ENCODE measurements at regions not wholly inside any gene's neighbourhood (a gene's known extent, or its start where the extent isn't known, plus 50 kb on each side); places are given as distances from the start of the nearest gene placed in this dataset.

DNA sequence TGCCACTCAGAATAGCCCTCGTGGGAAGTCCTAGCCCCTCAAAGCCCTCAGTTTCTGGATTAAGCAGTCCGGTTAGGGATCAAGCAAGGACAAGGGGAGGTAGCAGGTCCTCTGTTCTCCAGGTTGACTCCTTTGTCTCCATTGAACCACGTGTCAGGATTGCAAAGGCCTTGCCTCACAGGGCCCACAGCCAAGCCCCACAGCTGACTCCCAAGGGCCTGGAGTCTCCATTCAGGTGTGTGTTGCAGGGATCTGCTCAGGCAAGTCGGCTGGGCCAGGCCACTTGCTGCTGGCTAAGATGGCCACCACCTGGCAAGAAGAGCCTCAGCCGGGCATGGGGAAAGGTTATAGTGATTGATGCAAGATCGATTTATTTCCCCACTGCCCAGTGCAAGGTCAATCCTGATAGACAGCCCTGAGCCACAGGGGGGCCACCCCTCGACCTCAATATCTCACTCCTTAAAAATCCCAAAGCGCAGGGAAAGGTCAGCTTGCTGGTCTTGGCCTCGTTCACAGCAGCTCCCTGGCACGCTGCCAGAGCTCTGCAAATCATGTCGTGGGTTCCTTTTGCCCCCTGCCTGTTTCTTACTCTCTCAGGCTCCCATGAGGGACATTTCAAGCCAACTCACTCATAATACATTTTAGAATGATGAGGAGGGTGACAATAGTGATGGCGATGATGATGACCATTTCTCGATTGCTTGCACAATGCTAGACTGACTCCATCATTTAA lies 75.9 kb downstream of the EDN3 start:
- H3K27ac ChIP-seq (ENCODE audit: low read depth, low read length) = no peak overlapping the region

DNA sequence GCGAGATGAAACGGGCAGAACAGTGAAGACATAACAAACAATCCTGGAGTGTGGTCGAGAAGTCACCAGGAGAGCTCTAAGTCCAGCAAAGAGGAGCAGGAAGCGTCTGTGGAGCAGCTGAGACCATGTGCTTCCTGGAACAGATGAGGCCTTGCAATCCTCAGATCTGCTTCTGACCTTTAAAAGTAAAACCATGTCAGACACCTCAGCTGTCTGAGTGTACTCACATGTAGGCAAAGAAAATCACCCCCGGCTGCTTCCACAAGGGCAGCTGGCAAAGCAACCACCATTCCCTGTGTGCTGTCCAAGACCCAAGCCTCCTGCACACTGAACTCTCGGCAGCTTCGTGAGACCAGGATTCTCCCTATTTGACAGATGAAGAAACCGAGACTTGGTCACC lies 76.6 kb downstream of the EDN3 start:
- H3K27me3 ChIP-seq (ENCODE audit: control insufficient read depth, insufficient read depth, low read length) = peaks cover 3% of the 10 kb centered on the region
- no peaks in the 10 kb centered on the region for H3K36me3 ChIP-seq (ENCODE audit: control insufficient read depth, insufficient read depth, low read length)
- no peak overlapping the region for H3K9ac ChIP-seq (ENCODE audit: low read length)
- no peaks in the 10 kb centered on the region for H3K4me1 ChIP-seq (ENCODE audit: control insufficient read depth, insufficient read depth, low read length)
- no peak overlapping the region for H3K4me3 ChIP-seq (ENCODE audit: low read length)
- H3K27ac ChIP-seq (ENCODE audit: low read depth, low read length) = no peak overlapping the region

More for the DNA sequence above, 75.9 kb downstream of the EDN3 start:
- Histone ChIP-seq H3K27me3 (ENCODE audit: control insufficient read depth, insufficient read depth, low read length) (no peaks in the 10 kb centered on the region), H3K36me3 (ENCODE audit: control insufficient read depth, insufficient read depth, low read length) (no peaks in the 10 kb centered on the region), H3K9ac (ENCODE audit: low read length) (no peak overlapping the region), H3K4me3 (ENCODE audit: low read length) (no peak overlapping the region), H3K4me1 (ENCODE audit: control insufficient read depth, insufficient read depth, low read length) (no peaks in the 10 kb centered on the region)

DNA sequence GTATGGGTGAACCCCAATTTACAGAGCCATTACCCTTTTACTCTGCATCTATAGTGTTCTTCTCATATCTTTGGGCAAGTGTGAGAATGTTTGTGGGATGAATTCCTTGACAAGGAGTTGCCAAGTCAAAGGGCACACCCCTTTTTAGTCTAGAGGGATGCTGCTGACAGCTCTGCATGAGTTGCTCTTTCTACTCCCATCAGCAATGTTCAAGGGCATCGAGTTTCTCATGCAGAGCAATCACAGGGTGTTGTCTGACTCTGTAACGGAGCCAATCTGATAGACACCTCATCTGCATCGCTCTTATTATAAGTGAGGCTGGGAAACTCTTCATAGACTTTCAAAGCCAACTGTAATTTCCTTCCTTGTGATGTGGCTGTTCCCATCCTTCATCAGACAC lies 77.4 kb downstream of the EDN3 start:
- no peak overlapping the region for H3K4me3 ChIP-seq (ENCODE audit: low read length)
- peaks cover 3% of the 10 kb centered on the region for H3K27me3 ChIP-seq (ENCODE audit: control insufficient read depth, insufficient read depth, low read length)
- H3K27ac ChIP-seq (ENCODE audit: low read depth, low read length) = no peak overlapping the region
- H3K36me3 ChIP-seq (ENCODE audit: control insufficient read depth, insufficient read depth, low read length) = no peaks in the 10 kb centered on the region
- H3K9ac ChIP-seq (ENCODE audit: low read length) = no peak overlapping the region
- H3K4me1 ChIP-seq (ENCODE audit: control insufficient read depth, insufficient read depth, low read length) = no peaks in the 10 kb centered on the region

DNA sequence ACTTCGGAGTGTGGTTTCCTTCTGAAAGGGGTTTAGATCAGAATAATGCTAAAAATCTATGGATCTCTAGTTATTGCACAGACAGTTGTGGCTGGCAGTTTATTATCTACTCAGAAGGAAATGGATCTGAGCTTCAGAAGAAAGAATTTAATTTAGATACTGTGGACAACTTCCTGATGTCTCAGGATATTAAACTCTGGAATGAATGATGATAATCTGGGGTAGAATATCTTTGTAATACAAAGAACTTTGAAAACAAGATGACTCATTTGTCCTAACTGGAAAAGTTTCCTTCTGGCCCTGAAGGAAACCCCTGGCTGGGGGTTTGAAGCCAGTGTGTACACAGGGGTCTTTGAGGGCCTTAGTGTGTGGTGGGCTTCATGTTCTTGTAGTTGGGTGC lies 78.0 kb downstream of the EDN3 start:
- Histone ChIP-seq H3K9ac (ENCODE audit: low read length) (no peak overlapping the region), H3K27me3 (ENCODE audit: control insufficient read depth, insufficient read depth, low read length) (peaks cover 3% of the 10 kb centered on the region), H3K4me1 (ENCODE audit: control insufficient read depth, insufficient read depth, low read length) (no peaks in the 10 kb centered on the region), H3K36me3 (ENCODE audit: control insufficient read depth, insufficient read depth, low read length) (no peaks in the 10 kb centered on the region), H3K4me3 (ENCODE audit: low read length) (no peak overlapping the region), H3K27ac (ENCODE audit: low read depth, low read length) (no peak overlapping the region)

DNA sequence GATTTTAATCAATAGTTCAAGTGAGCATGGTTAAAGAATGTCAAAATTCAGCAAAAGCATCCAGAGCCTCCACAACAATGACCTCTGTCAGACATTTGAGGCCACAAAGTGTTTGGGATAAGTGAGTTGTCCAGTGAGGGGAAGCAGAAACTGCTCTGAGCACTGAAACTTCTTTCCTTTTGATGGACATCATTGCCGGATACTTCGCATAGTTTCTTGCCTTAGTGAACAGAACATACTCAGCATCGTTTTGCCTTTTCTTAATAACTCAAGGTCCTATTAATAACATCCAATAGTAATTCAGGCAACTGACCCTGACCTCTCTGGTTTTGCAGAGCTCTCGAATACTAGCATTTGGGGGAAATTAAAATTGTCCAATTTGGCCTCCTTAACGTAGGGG lies 78.6 kb downstream of the EDN3 start:
- H3K27me3 ChIP-seq (ENCODE audit: control insufficient read depth, insufficient read depth, low read length) = peaks cover 3% of the 10 kb centered on the region

DNA sequence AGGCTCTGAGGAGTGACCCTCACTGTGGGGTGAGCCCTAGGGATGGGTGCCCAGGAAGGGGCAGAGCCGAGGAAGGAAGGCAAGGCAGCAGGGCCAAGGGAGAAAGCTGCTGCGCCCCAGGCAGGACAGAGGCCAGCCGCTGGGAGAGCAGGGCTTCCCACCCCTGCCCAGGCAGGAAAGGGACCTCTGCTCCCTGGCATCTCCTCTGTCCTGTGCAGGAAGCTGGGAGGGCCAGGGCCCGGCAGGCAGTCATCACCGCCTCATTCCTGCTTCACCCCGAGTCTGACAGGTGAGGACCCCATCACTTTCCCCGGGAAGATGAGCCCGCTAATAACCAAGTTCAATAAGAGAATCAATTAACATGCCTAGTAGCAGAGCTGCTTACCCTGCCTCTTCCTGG lies 81.3 kb downstream of the EDN3 start:
- Histone ChIP-seq H3K4me3 (ENCODE audit: low read length) (no peak overlapping the region), H3K27me3 (ENCODE audit: control insufficient read depth, insufficient read depth, low read length) (peaks cover 3% of the 10 kb centered on the region), H3K4me1 (ENCODE audit: control insufficient read depth, insufficient read depth, low read length) (no peaks in the 10 kb centered on the region), H3K9ac (ENCODE audit: low read length) (no peak overlapping the region), H3K27ac (ENCODE audit: low read depth, low read length) (no peak overlapping the region), H3K36me3 (ENCODE audit: control insufficient read depth, insufficient read depth, low read length) (no peaks in the 10 kb centered on the region)

More for the DNA sequence above, 78.6 kb downstream of the EDN3 start:
- Histone ChIP-seq H3K4me3 (ENCODE audit: low read length) (no peak overlapping the region), H3K36me3 (ENCODE audit: control insufficient read depth, insufficient read depth, low read length) (no peaks in the 10 kb centered on the region), H3K4me1 (ENCODE audit: control insufficient read depth, insufficient read depth, low read length) (no peaks in the 10 kb centered on the region), H3K27ac (ENCODE audit: low read depth, low read length) (no peak overlapping the region), H3K9ac (ENCODE audit: low read length) (no peak overlapping the region)

DNA sequence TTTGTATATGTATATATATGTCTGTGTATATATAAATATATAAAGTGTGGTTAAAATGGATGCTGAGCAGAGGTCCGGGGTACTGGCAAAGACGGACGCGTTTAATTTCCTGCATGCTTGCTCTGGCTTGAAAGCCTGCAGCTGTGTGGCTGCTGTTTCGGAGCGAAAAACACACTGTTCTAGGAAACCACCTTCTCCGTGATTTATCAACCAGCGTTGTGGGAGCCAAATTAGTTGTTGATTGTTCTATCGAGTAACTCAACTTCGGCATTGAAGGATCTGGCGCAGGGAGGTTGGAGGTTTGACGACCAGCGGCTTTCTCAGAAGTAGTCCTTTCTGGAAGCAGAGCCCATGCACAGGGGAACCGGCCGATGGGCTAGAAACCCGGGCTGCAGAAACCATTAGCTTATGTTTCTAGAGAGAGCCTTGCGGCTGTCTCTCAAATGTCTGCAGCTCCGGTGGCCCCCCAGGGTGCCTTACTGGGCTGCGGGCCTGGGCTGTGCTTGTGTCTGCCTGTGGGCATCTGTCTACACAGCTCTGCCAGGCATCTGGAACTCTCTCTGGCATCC lies 81.8 kb downstream of the EDN3 start:
- no peak overlapping the region for H3K27ac ChIP-seq (ENCODE audit: low read depth, low read length)
- H3K4me1 ChIP-seq (ENCODE audit: control insufficient read depth, insufficient read depth, low read length) = no peaks in the 10 kb centered on the region
- H3K9ac ChIP-seq (ENCODE audit: low read length) = no peak overlapping the region
- no peak overlapping the region for H3K4me3 ChIP-seq (ENCODE audit: low read length)
- H3K27me3 ChIP-seq (ENCODE audit: control insufficient read depth, insufficient read depth, low read length) = peaks cover 3% of the 10 kb centered on the region
- no peaks in the 10 kb centered on the region for H3K36me3 ChIP-seq (ENCODE audit: control insufficient read depth, insufficient read depth, low read length)

DNA sequence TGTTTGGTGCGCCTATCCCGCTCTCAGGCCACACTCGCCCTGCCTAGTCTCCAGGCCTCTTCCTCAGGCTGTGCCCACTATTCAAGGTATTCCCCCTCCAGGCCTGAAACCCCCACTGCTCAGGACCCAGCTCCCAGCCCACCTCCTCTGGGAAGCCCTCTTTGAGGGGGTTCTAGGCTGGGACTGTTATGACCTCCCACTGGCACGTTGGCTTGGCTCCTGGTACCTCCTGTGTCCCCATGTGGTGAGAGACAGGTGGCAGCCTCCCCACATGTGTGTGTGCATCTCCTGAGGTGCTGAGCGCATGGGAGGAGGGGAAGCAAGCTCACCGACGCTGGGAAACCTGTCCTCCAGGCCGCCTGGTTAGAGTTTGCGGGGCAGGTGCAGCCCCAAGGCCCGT lies 82.5 kb downstream of the EDN3 start:
- H3K4me1 ChIP-seq (ENCODE audit: control insufficient read depth, insufficient read depth, low read length) = no peaks in the 10 kb centered on the region
- no peak overlapping the region for H3K27ac ChIP-seq (ENCODE audit: low read depth, low read length)
- no peak overlapping the region for H3K9ac ChIP-seq (ENCODE audit: low read length)
- no peaks in the 10 kb centered on the region for H3K36me3 ChIP-seq (ENCODE audit: control insufficient read depth, insufficient read depth, low read length)
- no peak overlapping the region for H3K4me3 ChIP-seq (ENCODE audit: low read length)
- H3K27me3 ChIP-seq (ENCODE audit: control insufficient read depth, insufficient read depth, low read length) = peaks cover 3% of the 10 kb centered on the region

DNA sequence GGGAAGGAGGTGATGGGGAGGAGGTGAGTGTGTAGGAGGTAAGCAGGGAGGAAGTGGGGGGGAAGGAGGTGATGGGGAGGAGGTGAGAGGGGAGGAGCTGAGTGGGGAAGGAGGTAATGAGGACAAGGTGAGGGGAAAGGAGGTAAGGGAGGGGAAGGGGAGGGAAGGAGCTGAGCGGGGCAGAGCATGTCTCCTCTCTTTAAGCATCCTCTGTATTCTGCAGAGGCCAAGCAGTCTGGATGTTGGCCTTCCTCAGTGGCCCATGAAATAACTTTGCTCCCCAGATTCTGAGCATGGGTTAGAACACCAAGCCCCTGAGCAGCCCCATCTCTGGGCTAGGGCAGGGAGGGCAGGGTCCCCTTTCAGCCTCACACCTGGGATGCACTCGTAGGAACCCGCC lies 84.6 kb downstream of the EDN3 start:
- Histone ChIP-seq H3K27ac (ENCODE audit: low read depth, low read length) (no peak overlapping the region), H3K36me3 (ENCODE audit: control insufficient read depth, insufficient read depth, low read length) (no peaks in the 10 kb centered on the region), H3K27me3 (ENCODE audit: control insufficient read depth, insufficient read depth, low read length) (peaks cover 3% of the 10 kb centered on the region)

DNA sequence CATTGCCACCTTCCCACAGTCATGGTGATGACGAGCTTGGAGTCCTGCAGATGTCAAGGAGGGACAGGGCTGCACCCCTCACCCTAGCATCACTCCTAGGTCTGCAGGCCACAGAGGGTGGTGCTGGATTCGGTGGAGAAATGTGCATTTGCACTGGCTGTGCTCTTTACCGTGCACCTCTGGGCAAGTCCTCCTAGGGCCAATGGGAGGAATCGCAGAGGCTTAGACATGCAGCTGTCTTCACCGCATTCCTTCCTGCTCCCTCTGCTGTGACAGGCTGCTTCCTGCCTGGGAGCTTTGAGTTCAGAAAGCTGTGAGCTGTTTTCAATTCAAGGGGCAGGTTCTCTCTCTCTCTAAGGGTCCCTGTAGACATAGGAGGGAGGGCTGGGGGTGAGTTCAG lies 85.1 kb downstream of the EDN3 start:
- Histone ChIP-seq H3K4me3 (ENCODE audit: low read length) (no peak overlapping the region), H3K36me3 (ENCODE audit: control insufficient read depth, insufficient read depth, low read length) (no peaks in the 10 kb centered on the region), H3K27me3 (ENCODE audit: control insufficient read depth, insufficient read depth, low read length) (peaks cover 3% of the 10 kb centered on the region), H3K9ac (ENCODE audit: low read length) (no peak overlapping the region), H3K4me1 (ENCODE audit: control insufficient read depth, insufficient read depth, low read length) (no peaks in the 10 kb centered on the region), H3K27ac (ENCODE audit: low read depth, low read length) (no peak overlapping the region)

More for the DNA sequence above, 84.6 kb downstream of the EDN3 start:
- Histone ChIP-seq H3K4me1 (ENCODE audit: control insufficient read depth, insufficient read depth, low read length) (no peaks in the 10 kb centered on the region), H3K4me3 (ENCODE audit: low read length) (no peak overlapping the region), H3K9ac (ENCODE audit: low read length) (no peak overlapping the region)

DNA sequence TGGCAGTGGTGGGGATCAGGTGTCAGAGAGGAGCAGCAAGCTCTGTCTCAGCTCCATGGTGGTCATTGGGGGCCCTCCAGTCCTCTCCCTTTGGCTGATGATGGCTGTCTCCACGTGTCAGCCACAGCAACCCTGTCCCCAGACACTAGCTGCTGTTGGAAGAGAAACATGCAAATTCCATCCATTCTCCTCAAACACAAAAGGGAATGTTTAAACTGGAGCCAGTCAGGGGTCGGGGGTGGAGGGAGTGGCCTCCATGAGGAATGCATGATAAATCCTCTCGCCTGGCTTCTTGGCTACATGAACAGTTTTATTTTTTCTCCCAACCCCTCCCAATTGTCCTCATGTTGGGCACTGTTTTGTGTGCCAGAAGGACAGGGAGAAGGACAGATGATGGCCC lies 86.4 kb downstream of the EDN3 start:
- Histone ChIP-seq H3K36me3 (ENCODE audit: control insufficient read depth, insufficient read depth, low read length) (no peaks in the 10 kb centered on the region), H3K4me3 (ENCODE audit: low read length) (no peak overlapping the region), H3K27me3 (ENCODE audit: control insufficient read depth, insufficient read depth, low read length) (no peaks in the 10 kb centered on the region), H3K9ac (ENCODE audit: low read length) (no peak overlapping the region), H3K4me1 (ENCODE audit: control insufficient read depth, insufficient read depth, low read length) (no peaks in the 10 kb centered on the region), H3K27ac (ENCODE audit: low read depth, low read length) (no peak overlapping the region)

DNA sequence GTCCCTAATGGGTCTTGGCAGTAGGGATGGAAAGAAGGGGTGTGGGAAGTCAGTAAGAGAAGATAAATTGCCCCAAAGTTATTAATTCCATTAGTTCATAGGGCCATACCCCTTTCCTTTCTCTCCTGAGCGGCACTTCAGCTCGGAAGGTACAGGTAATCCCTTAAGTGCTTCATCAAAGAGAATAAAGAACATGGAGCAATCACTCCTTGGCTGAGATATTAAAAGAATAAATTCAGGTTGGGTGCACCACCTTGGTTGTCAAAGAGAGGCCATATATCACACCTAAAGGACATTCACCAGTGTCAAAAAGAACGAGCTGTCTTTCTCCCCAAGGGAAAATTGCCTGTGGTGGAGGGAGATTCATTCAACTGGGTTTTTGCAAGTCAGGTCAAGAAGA lies 87.5 kb downstream of the EDN3 start:
- Histone ChIP-seq H3K27me3 (ENCODE audit: control insufficient read depth, insufficient read depth, low read length) (no peaks in the 10 kb centered on the region), H3K4me3 (ENCODE audit: low read length) (no peak overlapping the region), H3K27ac (ENCODE audit: low read depth, low read length) (no peak overlapping the region), H3K9ac (ENCODE audit: low read length) (no peak overlapping the region), H3K36me3 (ENCODE audit: control insufficient read depth, insufficient read depth, low read length) (no peaks in the 10 kb centered on the region), H3K4me1 (ENCODE audit: control insufficient read depth, insufficient read depth, low read length) (no peaks in the 10 kb centered on the region)

DNA sequence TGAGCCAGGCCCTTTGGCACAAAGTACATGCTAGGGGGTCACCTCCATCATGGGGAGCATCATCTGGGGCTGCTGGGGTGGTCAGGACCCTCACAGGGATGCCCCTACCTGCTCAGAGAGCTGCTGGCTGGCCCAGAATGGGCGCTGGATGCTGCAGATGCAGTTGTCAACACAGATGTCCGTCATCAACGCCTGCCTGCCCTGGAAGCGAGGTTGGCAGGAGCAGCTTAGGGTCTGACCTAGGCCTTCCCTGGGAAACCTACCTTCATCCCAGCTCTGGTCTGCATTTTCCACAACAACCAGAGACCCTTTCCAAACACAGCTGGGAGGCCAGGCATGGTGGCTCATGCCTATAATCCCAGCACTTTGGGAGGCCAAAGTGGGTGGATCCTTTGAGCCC lies 88.0 kb downstream of the EDN3 start:
- no peak overlapping the region for H3K4me3 ChIP-seq (ENCODE audit: low read length)
- no peak overlapping the region for H3K27ac ChIP-seq (ENCODE audit: low read depth, low read length)
- no peaks in the 10 kb centered on the region for H3K36me3 ChIP-seq (ENCODE audit: control insufficient read depth, insufficient read depth, low read length)
- no peaks in the 10 kb centered on the region for H3K27me3 ChIP-seq (ENCODE audit: control insufficient read depth, insufficient read depth, low read length)
- no peaks in the 10 kb centered on the region for H3K4me1 ChIP-seq (ENCODE audit: control insufficient read depth, insufficient read depth, low read length)
- no peak overlapping the region for H3K9ac ChIP-seq (ENCODE audit: low read length)
